NCI-H2171 (cell line): ENCODE measurements at regions not wholly inside any gene's neighbourhood (a gene's known extent, or its start where the extent isn't known, plus 50 kb on each side); places are given as distances from the start of the nearest gene placed in this dataset.
"Not testable (repeated sequence)": the region's sequence is repeated elsewhere in the genome, so short reads cannot be mapped to it uniquely, and the experiment has no call there.

ENCODE experiments used
- DNase-seq: peaks from one replicate; lab custom pipeline; 2025; lab: John Stamatoyannopoulos, UW

GRCh38 chr2:161063157-161063945 is 96.9 kb upstream of the TANK start:
- peak; percentile 41 for DNase-seq

GRCh38 chr2:161063946-161064306 is 96.3 kb upstream of the TANK start:
- no peak for DNase-seq

- DNase-seq = no peak
Measured at GRCh38 chr2:161067846-161068350, 92.3 kb upstream of the TANK start.

DNA sequence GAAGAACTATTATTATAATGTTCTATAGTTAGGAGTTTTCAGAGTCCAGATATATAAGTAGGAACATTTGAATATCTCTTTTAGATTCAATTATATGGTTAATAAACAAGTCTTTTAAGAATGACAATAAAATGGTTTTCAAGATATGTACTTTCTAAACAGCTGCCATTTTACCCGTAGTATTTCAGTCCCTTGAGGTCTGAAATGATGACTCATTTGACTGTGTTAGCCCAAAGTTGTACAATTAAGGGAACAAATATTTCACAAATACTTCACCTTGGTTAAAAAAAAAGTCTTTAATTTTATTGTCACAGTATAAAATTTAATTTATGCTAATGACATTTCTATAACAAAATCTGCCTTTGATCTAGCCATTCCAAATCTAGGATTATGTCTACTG is 91.6 kb upstream of the TANK start:
- no peak for DNase-seq

GRCh38 chr2:161070693-161071479 is 89.3 kb upstream of the TANK start:
- no peak for DNase-seq

GRCh38 chr2:161072436-161072835 is 87.8 kb upstream of the TANK start:
- not testable (repeated sequence) for DNase-seq

GRCh38 chr2:161075701-161076100 is 84.5 kb upstream of the TANK start:
- no peak for DNase-seq

GRCh38 chr2:161076936-161077335 is 83.3 kb upstream of the TANK start:
- no peak for DNase-seq

GRCh38 chr2:161077367-161078210 is 82.6 kb upstream of the TANK start:
- DNase-seq = no peak

- DNase-seq = no peak
Measured at GRCh38 chr2:161078211-161078539, 82.1 kb upstream of the TANK start.

DNA sequence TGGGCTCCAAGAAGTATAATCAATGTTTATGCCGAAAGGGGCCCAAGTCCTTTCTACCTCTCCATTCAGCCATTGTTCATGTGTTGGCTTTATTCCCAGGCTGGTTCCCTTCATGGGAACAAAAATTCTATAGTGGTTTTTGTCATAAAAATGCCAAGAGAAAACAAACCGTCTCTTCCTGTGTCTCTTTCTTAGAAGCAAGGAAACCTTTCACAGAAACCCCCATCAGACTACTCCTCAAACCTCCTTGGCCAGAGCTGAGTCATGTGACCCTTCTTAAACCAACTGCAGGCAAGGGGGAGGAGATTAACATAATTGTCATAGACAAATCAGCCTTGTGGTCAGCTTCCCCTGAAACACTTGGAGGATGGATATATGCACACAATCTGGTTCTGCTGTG is 75.1 kb upstream of the TANK start:
- DNase-seq = no peak

GRCh38 chr2:161088658-161089350 is 71.4 kb upstream of the TANK start:
- DNase-seq = no peak

- DNase-seq = no peak
Measured at GRCh38 chr2:161090411-161090810, 69.8 kb upstream of the TANK start.

GRCh38 chr2:161095314-161095713 is 64.9 kb upstream of the TANK start:
- no peak for DNase-seq

- peak; percentile 50 for DNase-seq
Measured at GRCh38 chr2:161096336-161096735, 63.9 kb upstream of the TANK start.

DNA sequence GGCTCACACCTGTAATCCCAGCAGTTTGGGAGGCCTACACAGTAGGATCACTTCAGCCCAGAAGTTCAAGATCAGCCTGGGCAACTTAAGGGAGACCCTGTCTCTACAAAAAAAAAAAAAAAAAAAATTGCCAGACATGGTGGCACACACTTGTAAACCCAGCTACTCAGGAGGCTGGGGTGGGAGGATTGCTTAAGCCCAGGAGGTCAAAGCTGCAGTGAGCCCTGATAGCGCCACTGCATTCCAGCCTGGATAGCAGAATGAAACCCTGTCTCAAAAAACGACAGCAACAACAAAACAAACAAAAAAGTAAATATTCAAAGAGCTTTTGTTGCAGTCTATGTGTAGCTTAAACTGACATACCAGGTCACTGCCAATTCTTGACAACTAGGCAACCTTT is 63.1 kb upstream of the TANK start:
- DNase-seq = no peak

DNA sequence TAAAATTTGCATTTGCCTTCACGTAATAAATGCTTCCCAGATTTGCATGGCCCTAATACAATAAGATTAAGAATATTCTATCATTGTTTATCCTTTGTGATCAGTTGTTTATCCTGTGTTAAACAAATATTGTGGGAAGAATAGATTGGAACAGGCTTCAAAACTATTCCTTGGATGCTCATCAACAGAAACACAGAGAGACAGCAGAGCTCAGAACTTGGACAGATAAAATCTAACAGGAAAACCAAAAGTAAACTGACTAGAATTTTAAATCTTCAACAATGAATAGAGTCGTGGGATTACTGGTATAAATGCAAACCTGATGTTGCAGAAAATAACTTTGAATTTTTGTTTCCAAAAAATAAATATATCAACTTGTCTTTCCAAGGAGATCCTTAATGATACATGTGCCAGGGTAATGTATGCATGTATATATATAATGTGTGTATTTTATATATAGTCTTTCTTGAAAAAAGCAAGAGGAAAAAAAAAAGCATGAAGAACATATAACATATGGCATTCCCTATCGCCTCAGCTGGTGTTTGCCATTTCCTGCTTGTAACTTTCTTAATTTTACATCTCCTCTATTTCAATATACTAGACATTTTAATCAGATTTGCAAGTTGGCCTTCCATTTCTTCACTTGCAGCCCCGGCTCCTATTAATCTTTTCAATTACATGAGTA is 59.9 kb upstream of the TANK start:
- no peak for DNase-seq

GRCh38 chr2:161101406-161101805 is 58.8 kb upstream of the TANK start:
- no peak for DNase-seq

DNA sequence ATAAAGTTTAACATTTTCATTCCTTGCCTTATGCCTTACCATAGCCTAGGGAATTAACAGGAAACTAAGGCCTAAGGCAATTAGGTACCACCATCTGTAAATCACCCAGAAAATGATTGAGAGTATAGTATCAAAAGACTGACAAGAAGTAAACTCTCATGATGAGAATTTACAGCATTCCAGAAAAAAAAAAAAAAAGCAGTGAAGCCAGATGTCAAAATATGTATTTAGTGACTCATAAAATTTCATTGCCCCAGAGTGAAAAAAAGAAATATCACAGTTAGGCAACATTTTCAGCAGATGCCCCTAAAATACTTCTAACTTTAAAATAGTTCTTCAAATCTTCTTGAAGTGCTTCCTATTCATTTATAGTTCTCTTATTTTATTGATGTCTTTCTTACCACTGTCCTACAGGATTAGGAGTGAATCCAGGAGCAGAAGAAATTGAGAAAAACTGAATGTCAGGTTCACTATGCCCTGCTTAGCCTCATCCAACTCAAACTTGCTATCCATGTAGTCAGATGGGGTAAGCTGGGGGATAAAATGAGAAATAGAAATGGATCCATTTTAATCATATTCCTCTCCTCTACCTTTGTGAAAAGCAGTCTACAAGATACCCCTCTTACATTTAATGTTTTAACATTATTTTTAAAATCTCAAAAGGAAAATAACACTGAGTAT is 57.3 kb upstream of the TANK start:
- peak; percentile 43 for DNase-seq

GRCh38 chr2:161103451-161103831 is 56.8 kb upstream of the TANK start:
- DNase-seq = no peak

- DNase-seq = no peak
Measured at GRCh38 chr2:161104054-161104553, 56.1 kb upstream of the TANK start.
